ENCODE measurements at regions not wholly inside any gene's neighbourhood (a gene's known extent, or its start where the extent isn't known, plus 50 kb on each side); places are given as distances from the start of the nearest gene placed in this dataset.
A peak's percentile ranks its signal among the peaks of the same experiment; 100 is the strongest.
"Not testable (repeated sequence)": the region's sequence is repeated elsewhere in the genome, so short reads cannot be mapped to it uniquely, and the experiment has no call there.

DNA sequence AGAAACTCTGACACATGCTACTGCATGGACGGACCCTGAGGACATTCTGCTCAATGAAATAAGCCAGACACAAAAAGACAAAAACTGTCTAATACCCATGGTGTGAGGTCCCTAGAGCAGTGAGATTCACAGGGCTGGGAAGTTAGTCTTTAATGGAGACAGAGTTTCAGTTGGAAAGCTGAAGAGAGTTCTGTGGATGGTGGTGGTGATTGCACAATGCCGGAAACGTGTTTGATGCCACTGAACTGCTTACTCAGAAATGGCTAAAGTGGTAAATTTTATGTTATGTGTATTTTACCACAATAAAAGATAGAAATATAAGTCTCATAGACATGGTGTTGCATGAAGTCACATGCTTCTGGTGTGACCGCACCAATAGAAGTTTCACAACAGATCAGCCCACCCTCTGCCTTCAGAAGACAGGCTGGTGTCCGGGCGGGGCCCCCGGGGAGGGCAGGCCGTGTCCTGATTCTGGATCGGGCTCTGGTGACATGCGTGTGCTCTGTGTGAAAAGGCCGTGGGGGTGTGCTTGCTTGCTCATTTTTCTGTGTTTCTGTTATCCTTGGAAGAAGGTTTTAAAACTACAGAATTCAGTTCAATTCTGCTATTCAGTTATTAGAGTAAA, 108.5 kb upstream of the ZNF469 start:
- peak; percentile 49 for DNase-seq

DNA sequence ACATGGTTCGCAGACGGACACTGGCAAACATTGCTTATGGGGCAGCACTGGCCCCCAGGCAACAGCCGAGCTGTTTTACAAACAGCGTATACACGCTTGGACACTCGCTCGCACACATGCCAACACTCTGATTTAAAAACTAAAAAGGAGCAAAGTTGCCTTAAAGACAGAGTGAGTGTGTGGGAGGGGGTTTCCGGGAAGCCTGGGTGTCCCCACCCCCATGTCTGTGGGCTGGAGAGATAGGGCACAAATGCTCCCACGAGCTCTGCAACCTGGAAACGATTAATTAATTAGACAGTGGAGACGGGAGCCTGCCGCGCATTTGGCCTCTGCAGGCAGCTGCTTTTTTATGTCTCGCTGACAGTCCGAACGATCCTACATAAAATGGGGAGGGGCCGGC, 107.9 kb upstream of the ZNF469 start:
- peak; percentile 44 for DNase-seq

DNA sequence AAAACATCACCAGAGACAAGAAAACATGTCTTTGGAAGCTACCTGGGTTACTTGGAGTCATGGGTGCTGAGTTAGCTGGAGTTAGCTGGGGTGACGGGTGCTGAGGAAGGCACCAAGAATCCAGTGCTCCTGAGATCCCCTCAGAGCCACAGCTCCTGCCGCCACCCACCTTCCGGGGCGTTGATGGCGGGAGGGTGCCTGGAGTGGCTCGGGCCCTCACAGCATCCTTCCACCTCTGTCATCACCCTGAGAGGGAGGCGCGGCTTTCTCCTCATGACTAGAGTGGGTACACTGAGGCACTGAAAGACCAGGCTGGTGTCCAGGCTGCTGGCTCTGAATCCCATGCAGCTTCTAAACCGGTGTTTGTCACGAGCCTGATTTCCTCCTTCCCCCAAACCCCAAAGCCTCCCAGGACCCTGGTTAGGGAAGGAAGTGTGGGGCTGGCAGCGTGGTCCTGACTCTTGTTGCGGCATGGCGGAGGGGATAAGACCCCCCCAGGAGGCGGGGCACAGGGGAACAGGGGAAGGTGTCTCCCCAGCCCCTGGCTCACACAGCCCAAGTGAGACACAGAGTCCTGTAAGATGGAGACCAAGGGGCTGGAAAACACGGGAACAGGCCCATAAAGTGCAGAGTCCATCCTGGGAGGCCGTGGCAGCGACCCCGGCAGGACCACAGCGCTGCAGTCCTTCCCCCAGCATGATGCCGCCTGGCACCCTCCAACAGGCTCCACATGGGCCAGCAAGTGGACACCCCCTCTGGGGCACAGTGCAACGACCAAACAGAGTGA, 107.2 kb upstream of the ZNF469 start:
- DNase-seq, result not testable (repeated sequence)

DNA sequence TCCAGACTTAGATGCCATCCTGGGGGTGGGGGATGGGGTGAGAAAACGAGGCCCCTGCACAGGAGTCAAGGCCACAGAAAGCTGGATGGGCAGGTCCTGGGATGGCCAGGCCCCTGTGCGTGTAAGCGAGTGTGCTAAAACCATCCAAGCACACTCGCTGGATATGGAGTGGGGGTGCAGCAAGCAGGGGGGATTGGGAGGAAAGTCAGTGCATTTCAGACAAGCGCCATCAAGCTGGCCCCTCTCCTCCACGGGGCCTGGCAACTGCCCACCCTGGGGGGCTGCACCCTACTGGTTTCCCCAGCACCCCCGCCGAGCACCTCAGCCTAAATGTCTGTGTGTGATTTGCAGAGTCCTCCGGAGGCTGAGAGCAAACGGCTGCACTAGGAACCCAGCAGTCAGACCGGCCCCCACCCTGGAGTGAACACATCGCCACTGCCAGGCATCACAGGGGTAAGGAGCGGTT, 106.6 kb upstream of the ZNF469 start:
- not testable (repeated sequence) for DNase-seq

DNA sequence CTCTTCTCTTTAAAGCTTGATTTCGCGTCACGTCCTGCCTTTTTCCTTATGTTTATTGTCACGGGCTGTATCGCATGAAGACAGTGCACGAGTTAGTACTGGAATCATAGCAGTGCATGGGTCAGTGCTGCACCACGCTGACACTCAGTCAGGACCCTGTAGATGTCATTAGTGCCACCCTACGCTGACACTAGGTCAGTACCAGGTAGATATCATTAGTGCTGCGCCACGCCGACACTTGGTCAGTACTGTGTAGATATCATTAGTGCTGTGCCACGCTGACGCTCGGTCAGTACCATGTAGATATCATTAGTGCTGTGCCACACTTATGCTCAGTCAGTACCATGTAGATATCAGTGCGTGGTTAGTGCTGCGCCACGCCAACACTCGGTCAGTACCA, 106.2 kb upstream of the ZNF469 start:
- no peak for DNase-seq

DNA sequence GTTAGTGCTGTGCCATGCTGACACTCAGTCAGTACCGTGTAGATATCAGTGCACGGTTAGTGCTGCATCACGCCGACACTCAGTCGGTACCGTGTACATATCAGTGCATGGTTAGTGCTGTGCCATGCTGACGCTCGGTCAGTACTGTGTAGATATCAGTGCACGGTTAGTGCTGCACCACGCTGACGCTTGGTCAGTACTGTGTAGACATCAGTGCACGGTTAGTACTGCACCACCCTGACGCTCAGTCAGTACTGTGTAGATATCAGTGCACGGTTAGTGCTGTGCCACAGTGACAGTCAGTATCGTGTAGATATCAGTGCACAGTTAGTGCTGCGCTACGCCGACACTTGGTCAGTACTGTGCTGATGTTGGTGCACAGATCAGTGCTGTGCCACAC, 102.8 kb upstream of the ZNF469 start:
- DNase-seq, result no peak

DNA sequence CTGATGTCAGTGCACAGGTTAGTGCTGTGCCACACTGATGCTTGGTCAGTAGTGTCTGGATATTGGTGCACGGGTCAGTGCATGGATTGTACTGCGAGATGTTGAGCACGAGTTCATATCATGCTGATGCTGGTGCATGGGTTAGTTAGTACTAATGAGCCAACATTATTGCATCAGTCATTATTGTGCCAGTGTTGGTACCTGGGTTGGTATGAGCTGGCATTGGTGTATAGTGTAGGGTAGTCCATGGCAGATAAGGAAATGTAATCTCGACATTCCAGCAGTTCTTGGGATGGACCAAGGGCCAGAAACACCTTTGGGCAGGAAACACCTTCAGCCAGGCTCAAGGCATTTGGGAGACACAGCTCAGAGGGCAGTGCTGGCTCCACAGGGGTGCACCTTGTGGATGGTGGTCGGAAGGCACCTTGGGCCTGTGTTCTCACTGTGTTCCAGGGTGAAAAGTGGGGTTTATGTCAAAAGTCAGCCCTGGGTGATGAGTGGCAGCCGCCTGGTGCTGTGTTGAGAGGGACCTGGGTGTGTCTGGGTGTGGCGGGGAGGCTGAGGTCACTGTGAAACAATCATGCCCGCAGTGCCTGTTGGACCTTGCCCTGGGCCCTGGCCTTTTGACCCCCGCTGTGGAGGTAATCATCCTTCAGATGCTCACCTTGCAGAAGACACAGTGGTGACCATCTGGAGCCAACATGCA, 100.7 kb upstream of the ZNF469 start:
- no peak for DNase-seq

DNA sequence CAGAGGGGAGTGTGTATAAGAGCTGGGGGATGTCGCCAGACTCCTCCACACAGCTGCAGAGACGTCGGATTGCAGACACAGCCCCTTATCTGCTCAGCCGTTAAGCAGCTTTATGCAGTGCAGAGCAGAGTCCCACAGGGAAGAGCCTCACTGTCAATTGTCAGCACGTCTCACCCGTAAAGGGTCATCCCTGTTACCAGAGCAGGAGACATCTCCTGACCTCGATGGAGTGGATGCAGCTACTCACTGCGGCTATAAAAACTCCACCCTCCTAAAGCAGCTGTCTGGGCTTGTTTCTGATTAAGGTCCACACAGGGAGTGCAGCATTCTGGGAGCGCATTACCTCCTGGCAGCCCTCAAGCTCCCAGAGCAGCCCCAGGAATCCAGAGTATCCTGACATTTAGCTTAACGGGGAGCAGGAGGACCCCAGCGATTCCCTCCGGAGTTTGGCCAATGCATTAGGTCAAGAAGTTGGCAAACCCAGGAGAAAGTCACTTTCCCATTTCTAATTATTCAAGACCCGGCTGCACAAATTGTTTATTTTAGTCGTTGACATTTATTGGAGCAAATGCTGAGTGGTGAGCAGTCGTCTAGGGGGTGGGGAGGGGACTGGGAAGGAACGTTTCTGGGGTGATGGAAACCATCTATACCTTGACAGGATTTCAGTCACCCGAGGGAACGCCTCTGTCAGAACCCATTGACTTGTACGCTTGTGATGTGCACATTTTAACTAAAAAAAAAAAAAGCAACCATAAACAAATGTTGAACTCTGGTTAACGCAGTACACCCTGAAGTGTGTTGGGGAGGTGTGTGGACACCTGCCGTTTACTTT, 100.0 kb upstream of the ZNF469 start:
- DNase-seq, result no peak

DNA sequence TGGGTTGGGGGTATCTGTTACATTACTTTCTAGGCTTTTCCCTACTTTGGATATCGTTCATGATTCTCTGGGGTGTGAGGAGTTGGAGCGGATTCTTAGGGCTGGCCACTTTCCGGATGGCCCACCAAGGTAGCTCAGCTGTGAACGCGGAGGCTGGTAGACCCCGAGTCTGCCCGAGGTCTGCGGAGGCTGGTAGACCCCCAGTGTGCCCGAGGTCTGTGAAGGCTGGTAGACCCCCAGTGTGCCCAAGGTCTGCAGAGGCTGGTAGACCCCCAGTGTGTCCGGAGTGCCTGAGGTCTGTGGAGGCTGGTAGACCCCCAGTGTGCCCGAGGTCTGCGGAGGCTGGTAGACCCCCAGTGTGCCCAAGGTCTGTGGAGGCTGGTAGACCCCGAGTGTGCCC, 99.2 kb upstream of the ZNF469 start:
- DNase-seq, result no peak

DNA sequence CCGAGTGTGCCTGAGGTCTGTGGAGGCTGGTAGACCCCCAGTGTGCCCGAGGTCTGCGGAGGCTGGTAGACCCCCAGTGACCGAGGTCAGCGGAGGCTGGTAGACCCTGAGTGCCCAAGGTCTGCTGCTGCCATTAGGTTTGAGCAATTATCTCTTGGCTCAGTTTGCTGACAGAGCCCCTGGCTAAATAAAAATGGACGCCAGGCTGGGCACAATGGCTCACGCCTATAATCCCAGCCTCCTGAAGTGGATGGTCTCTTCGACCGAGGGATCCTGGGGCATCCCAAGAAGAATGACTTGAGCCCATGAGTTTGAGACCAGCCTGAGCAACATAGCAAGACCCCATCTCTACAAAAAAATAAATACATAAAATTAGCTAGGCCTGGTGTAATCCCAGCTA, 98.7 kb upstream of the ZNF469 start:
- no peak for DNase-seq

DNA sequence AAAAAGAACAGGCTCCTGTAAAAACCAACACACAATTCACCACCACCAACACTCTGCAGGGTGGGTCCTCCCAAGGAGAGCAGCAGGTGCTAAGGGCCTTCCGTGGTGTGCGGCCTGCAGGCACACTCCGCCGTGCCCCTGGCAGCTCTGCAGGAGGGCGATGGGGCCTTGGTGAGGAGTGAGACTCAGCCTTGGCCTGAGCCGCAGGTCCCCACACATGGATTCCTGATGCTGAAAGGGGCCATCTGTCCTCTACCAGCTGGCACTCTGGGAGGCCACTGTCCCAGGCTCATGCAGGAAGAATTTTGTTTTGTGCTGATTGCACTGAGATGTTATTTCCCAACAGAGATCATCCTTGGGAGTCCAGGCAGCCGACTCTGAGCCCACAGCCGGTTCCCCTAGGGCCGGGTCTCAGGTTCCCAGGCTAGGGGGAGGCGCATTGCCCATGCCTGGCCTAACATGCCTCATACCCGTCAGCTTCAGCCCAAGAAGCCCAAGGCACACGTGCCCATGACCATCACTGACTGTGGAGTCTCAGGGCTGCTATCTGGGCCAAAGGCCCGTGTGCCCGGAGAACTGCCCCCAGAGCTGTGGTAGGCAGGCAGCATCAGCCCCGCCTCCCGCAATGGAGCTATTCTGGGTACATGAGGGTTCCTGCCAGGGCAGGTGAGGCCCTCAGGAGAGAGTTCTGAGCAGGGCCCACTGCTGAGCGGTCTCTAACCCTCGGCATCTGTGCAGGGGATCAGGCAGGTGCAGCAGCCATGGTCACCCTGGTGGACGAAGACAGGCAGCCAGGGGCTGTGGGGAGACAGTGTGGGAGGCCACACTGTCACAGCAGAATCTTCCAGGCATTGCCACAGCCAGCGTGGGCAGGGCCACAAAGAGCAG, 97.9 kb upstream of the ZNF469 start:
- no peak for DNase-seq

DNA sequence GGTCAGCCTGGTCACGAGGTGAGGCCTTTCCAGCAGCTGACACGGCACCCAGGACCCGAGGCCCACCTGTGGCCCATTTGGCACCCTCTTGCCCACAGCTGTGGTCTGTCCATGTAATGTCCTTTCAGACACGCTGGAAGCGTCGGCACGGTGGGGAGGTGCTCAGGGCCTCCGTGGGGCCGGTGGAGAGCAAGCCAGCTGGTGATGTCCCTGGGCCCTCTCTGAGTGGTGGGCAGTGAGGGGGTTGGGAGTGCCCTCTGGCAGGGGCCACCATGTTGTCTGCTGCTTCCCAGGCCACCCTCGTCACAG, 97.3 kb upstream of the ZNF469 start:
- no peak for DNase-seq

DNA sequence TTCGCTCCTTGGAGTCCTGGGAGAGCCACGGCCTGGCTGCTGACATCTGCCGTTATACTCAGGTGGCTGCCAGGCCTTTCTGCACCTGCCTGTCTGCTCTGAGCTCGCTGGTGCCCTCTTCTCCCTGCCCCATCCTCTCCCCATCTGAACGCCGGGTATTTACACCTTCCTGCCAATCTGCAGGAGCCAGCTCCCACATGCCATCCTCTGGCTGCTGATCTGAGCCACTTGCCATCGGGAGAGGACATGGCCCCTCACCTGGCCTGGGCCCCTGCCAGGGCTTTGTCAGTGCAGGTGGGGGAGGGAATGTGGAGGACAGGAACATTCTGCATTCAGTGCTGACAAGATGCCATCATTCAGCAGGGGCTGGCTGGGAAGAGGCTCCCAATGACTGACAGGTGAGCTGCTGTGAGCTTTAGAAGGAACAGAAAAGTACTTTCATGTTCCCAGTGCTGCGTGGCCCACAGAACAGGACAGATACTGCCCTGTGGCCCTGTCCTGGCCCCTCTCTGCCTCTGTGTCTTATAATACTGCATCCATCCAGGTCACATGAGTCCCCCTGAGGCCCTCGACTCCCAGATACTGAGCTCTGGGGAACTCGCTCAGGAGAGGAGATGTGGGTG, 96.3 kb upstream of the ZNF469 start:
- DNase-seq, result no peak

DNA sequence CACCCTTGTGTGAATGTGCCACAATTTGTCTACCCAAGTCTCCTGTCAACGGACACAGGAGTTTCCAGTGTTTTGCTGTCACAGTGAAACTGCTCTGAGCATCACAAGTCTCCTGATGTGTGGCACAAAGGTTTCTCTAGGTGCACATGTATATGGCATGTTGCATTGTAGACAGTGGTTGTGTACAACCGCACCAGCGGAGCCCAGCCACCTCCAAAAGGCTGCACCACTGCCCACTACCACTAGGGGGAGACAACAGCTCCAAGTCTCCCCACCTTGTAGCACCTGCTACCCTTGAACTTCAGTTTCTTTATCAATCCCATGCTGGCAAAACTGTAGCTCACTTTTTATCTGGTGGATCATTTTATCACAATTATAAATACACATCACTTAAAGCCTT, 95.5 kb upstream of the ZNF469 start:
- no peak for DNase-seq

DNA sequence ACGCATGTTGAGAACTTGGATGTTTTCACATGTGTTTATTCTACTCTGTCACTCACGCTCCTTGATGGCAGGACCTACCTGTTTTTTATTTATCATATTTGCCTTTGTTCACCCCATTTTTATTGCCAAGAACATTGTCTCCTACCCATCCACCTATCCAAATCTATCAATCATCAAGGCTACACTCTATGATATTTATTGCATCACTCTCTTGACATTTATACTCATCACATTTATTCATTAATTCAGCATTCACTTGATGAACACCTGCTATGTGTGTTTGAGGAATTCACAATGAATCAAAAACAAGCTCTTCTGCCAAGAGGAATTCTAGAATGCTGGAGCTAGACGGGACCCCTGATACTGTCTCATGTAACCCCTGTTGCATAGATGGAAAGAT, 94.5 kb upstream of the ZNF469 start:
- DNase-seq, result no peak

DNA sequence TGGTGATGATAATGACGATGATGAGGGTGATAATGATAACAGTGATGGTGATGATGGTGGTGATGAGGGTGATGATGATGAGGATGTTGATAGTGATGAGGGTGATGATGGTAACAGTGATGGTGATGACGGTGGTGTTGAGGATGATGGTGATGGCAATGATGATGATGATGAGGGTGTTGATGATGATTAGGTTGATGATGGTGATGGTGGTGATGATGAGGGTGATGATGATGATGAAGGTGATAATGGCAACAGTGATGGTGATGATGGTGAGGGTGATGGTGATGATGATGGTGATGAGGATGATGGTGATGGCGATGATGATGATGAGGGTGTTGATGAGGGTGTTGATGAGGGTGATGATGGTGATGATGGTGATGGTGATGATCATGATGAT, 93.8 kb upstream of the ZNF469 start:
- DNase-seq, result no peak

DNA sequence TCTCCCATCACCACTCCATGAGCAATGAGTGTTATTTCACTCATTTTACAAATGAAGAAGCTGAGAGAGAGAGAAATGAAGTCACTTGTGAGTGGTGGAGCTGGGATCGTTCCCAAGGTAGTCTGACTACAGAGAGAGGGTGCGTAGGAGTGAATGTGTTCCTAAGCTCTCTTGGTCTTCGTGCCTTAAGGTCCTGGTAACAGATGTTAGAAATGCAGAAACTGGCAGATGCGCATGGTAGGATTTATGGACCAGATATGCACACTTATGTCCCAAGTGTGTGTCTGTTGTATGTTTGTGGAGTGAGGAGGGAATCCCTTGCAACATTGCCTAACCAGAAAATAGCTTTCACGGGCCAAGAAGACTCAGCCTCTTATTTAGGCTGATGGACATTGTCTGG, 93.2 kb upstream of the ZNF469 start:
- peak; percentile 29 for DNase-seq

DNA sequence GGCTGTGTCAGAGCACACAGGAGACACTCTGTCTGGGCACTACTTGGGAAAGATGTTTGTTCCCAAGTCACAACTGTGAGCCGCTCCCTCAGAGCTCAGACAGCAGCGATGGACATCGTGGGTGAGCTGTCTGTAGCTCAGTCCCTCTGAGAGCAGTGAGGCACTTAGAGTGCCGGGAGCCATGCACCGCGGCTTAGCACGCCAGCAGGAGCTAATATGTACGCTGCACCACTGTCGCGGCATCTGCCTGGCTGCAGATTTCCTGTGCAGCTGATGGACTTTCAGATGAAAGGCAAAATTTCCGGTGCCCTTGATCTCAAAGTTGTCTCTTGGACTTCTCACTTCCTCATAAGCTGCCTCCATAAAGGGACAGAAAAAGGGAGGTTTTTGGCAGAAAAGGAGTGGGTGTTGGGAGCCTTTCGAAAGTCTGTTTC, 92.8 kb upstream of the ZNF469 start:
- DNase-seq, result peak; percentile 16

DNA sequence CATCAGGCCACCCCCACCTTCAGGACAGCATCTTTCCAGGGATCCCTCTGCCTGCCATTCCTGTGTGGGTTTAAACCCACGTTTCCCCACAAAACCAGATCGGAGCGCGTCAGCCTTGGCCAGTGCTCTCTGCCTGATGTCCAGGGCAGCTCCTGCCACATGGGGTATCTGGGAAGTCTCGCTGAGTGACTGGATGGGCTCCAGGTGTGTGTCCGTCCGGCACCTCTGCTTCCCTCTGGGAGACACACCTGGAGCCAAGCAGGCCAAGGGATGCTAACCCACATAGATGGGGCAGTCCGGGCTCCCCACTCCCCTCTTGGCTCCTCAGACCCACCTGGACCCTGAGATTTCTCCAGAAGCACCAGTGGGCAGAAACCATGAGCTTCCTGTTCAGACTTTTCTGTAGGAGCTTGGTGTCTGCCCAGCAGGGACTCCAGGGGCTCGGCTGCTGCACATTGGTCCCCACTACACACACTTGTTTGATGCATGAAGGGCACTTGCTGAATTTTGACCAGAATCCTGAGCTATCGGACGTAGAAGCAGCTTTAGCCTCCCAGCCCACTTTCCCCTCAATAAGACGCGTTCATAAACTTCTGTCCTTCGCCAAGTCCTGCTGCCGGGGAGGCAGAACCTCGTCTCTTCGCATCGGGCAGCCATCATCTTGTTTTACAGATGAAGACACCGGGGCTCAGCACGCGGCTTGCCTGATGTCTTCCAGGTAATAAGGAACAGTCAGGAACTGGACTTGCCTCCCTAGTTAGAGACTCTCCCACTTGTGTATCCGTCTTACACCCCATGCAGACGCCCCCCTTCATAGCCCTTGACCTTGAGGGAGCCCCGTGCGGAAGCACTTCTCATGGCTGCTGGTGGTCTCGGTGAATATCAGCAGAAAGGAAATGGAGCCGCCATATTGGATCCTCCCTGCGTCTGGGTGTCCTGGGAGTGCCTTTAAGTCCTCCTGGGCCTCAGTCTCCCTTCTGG, 91.6 kb upstream of the ZNF469 start:
- no peak for DNase-seq
